ENCODE measurements at regions not wholly inside any gene's neighbourhood (a gene's known extent, or its start where the extent isn't known, plus 50 kb on each side); places are given as distances from the start of the nearest gene placed in this dataset.
"Not testable (repeated sequence)": the region's sequence is repeated elsewhere in the genome, so short reads cannot be mapped to it uniquely, and the experiment has no call there.

DNA sequence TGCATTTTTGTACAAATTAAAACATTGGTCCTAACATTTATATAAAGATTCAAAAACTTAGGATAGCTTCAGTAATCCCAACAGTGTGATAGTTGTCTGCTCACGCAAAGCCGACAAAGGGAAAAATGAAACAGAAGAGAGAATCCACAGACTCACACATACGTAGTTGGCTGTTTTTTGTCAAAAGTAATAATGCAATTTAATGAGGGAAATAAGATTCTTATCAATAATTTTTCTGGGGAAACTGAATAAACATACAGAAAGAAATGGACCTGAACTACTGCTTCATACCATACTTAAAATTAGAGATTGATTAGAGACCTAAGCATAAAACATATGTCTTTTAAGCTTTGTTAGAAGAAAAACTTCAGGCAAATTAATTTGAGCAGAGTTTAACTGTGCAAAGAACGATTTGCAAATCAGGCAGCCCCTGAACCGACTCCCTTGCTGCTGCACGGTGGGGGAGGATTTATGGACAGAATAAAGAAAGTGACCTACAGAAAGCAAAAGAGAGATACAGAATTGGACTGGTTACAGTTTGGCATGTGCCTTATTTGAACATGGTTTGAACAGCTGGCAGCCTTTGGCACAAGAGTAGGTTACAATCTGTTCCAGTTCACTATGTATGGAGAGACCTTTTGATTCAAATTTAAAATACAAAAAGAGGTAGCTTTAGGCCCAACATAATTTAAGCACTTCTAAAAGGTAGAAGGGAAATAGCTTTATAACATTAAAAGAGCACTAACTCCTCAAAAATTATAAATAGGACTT is 64.9 kb upstream of the CTSV start:
- DNase-seq (ENCODE audit: low read depth): not testable (repeated sequence)

DNA sequence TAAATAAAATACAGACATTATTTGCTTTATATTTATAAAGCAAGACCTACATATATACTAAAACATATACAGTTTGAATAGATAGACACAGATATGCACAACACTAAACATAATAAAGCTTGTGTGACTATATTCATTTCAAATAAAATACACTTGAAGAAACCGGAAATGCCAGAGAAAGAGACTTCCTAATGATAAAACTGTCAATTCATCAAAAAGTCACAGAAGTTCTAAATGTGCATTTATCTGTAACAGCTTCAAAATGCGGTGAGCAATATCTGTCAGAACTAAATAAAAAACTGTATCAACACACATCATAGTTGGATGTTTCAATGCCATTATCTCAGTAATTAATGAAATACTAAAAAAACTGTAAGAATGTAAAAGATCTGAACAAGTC is 60.6 kb upstream of the CTSV start:
- not testable (repeated sequence) for DNase-seq (ENCODE audit: low read depth)

DNA sequence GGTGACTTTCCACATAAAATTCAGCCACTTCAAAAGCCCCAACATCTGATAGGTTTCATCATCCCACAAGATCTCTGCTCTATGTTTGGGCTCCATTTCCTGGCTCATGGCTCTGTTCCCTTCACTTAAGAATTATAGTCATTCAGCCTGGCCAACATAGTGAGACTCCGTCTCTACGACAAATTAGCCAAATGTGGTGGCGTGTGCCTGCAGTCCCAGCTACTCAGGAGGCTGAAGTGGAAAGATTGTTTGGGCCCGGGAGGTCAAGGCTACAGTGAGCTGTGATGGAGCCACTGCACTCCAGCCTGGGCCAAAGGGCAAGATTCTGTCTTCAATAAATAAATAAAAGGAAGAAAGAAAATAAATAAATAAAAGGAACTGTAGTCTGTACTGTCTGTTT is 57.9 kb upstream of the CTSV start:
- DNase-seq (ENCODE audit: low read depth): no peak

DNA sequence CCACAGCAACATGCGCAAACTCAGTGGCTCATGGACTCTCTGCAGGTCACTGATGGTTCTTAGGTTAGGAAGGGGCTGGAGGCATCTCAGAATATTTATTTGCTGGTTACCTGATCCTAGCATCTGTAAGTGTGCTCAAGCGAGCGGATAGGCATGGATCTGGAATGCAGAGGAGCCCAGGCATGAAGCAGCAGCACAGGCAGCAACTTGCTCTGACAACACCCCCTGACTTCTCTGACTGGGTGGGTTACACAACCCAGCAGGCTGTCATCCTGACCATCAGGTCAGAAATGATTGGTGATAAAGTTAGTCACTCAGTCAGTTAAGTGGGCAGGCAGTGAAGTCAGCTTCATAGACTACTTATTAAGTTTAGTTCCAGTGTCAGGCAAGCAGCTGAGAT is 50.4 kb upstream of the CTSV start:
- DNase-seq (ENCODE audit: low read depth): peak; percentile 9
